Hematopoietic multipotent progenitor cell treated with erythropoietin and hydrocortisone succinate and interleukin-3 and kit ligand, for 17 days (in vitro differentiated cells): ENCODE measurements at regions not wholly inside any gene's neighbourhood (a gene's known extent, or its start where the extent isn't known, plus 50 kb on each side); places are given as distances from the start of the nearest gene placed in this dataset.

Experiments
- DNase-seq: peaks from one replicate; pipeline ENCODE4 v3.0.0-alpha.2; 2015; ENCODE audit warnings: low spot score

DNA sequence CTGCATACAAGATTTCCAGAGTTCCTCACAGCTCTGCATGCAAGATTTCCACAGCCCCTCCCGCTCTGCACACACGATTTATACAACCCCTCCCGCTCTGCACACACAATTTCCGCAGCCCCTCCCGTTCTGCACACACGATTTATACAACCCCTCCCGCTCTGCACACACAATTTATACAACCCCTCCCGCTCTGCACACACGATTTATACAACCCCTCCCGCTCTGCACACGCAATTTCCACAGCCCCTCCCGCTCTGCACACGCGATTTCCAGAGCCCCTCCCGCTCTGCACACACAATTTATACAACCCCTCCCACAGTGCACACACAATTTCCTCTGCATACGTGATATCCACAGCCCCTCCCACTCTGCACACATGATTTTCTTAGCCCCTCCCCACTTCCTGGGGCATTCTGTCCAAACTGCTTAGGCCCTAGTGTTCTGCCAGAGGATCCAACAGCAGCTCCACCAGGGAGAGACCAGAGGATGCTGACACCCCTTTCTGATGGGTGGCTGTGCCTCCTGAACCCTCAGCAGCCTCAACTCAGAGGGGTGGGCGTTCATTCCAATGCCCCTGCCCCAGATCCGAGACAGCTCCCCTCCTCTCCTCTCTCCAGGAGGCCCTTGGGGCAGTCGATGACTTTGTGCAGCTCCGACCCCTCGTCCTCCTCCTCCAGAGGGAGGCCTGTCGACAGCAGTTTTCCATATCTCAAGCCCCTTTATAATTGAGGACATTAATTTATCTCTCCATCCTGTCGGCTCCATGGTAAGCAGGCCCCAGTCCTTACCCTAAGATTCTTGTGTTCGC, 671.7 kb downstream of the BRD1 start:
- DNase-seq: no peak

DNA sequence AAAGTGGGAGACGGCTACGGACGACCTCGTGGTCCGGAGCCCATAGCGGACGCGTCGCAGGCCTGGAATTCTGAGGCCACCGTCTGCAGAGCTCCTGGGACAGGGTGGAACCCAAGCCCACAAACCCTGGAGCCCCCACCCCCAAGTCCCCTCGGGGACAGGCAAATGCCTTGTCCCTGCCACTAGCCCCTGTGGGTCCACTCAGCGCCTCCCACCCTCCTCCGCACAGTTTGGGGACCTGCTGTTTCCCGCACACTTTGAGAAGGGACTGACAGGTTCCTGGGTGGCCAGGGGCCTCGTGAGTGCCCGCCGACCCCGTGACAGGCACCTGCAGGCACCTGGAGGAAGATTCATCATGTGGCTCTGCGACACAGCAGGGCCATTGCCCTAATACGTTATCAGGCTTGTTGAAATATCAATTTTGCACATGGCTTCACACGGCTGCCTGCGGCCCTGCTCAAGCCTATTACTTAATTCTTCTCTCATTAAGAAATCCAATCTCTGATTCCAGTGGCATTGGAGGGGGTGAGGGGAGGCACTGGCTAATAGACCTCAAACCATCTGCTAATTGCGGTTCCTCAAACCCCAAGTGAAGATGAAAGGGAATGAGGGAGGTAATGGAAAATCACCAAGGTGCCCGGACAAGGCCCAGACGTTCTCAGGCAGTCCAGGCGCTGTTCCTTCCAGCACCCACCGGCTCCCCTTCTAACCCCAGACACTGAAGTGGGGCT, 672.5 kb downstream of the BRD1 start:
- no peak for DNase-seq

DNA sequence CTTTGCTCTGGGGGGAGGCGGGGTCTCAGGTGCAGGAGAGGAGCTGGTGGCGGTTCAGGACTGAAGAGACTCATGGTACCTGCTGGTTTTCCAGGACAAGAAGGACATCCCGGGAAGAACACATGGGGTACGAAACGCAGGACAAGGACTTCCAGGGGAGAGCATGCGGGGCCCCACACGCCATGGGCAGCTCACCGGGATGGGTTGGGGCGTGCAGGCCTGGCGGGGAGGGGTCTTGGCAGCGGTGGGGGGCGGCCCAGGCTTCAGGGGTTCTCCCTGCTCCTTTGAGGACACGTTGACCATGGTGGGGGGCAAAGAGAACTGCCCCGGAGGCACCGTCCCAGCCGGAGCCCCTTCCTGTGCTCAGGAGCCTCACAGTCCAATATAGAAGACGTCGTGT, 673.2 kb downstream of the BRD1 start:
- no peak for DNase-seq

DNA sequence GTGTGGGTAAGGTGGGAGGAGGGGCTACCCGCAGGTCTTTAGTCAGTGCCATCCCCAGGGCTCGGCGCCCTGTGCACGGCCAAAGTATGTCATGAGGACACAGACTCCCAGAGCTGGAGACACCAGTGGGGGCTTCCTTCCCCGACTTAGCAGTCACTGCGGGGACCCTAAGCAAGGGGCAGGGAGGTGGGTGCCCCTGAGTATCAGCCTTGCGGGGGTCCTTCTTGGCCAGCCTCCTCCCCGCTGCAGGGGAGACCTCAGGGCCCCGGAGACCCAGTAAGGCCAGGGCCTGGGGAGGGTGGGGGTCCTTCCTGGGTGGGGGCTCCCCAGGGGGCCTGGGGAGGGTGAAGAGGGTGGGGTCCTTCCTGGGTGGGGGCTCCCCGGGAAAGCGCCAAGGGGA, 673.8 kb downstream of the BRD1 start:
- no peak for DNase-seq

DNA sequence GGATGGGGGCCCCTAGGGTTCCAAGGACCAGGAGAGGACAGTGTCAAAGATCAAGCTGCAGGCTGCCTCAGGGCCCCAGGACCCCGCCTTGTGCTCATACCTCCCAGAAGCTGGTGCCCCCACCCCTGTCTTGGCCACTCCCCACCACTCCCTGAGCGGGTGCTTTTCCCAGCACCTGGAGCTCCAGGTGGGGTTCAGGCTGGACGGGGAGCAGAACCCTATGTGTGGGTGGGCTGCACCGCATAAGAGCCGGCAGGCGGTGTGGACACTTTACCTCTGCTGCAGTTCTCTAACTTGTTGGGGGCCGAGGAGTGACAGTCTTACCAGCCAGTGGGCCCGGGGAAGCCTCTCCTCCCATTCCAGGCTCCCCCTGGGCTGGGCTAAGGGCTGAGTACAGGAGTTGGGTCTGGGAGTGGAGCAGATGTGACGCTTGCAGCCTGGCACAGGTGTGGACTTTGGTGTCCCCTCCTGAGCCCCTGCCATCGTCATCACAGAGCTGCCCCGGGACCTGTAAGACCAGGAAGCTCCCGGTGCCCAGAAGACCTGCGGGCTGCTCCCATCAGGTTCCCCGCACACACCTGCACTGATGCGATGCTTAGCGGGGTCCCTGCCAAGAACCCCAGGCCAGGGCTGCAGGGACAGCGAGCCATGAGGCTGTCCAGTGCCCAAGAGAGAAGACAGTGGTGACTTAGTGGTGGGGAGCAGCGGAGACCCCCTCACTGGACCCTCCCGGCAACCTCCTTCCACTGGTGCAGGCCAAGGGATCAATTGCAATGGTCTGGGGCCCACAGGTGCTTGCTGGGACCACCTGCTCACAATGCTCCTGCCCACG, 674.5 kb downstream of the BRD1 start:
- DNase-seq: no peak

DNA sequence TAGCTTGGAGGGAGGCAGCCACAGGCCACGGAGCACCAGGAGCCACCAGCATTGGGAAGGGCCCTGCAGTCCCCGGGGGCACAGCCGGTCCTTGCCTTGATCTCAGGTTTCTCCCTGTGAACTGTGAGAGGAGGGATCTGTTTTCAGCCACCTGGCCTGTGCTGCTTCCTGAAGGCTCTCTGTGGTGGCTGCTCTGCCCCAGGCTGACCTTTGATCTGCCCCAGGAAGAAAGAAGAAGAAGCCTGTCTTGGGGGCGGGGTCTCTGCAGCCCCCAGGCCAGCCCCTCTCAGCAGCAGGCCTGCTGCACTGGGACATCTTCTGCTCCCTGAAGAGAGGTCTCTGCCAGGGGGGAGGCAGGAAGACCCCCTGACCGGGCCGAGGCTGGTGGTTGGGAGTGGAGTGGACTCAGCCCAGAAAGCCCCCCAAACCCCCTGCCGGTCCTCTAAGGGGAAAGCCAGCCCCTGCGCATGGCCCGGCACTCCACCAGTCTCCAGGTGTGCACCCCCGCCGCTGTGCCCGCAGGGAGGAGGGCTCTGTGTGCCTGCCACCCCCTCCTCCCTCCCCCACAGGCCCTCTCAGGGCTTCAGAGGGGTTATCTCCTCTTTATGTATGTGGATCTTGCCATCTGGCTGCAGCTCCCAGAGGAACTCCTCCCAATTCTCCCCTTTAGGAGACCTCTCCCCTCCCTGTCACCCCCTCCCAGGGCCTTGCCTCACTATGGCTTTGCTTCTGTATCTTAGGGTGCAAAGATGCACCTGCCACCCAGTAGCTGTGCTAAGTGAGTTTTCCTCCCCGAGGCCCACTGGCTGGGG, 675.3 kb downstream of the BRD1 start:
- DNase-seq: no peak

DNA sequence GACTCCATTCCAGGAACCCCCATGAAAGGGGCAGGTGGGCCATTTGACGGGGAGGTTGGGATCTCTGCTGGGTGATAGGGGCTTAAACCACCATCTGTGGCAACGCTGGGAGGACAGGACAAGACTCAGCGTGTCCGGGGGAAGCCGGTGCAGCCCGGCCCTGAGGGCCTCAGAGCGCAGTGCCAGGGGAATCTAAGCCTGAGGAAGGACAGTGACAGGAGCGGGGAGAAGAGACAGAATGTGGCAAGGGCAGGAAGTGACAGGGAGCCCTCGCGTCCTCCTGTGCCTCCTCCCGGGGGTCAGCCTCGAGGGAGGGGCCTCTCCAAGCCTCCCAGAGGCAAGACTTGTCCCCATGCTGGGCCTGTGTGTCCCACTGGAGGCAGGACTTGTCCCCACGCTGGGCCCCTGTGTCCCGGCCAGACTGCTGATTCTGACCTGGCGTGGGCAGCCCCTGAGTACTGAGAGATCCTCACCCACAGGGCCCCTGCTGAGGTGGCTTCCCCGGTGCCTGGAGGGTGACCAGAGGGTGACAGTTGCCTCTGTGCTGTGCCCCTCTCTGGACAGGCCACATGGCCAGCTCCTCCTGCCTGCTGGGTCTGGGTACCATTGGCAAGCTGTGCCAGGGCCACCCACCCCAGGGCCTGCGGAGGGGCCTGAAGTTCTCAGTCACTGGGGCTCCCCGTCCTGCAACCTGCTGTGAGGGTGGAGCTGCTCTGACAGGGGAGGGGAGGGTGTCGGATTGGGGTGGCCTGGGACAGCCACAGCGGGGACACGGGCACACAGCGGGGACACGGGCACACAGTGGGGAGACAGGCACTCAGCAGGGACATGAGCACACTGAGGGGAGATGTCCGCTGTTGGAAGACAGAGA, 676.2 kb downstream of the BRD1 start:
- DNase-seq: no peak

DNA sequence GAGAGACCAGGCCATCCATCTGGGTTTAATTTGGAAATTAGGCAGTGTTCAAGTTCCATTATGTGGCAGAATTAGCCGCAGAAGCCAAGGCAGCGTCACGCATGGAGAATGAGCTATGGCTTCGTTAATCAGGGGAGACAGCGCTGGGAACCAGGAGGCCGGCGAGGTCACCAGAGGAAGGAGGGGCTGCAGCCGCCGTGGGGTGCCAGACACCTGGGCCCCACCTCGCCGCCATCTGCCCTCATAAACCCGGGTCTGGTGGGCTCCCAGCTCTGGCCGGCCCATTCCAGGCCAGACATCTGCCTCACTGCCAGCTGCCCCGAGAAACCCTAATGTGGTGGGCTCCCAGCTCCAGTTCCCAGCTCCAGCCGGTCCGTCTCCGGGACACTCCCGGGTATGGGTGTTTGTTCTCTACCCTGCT, 676.9 kb downstream of the BRD1 start:
- no peak for DNase-seq

DNA sequence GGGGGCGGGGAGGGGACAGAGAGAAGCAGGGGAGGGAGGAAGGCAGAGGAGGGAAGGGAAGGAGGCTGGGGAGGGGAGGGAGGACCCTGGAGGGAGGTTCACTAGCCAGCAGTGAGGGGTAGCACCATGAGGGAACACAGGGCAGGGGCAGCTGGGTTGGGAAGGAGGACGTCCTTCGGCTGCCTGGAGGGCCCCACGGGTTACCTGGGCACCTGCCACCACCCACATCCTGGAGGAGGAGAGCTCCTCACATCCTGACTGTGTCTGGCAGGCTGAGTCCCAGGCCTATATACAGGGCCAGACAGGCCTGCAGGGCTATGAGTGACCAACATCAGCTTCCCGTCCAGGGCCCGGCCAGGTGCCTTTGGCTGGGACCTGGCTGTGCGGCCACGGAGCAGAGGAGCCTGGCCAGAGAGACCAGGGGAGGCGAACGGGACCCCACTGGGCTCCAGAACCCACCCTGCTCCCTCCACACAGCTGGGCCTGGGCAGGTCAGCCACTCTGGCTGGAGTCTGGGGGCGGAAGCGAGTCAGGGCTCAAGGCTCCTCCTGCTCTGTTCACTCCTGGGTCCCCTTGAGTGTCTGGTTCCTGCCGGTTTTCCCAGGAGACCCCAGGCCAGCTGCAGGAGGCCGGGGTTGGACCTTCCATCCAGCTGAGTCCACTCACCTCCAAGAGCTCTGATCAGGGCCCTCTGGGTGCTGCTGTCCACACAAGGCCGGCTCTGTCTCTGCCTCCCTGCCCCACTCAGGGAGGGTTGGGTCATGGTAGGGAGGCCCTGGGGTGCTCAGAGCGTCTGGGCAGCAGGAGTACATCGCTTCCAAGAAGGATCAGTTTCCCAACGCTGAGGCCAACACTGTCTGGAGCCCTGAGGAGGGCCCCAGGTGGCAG, 677.7 kb downstream of the BRD1 start:
- no peak for DNase-seq

DNA sequence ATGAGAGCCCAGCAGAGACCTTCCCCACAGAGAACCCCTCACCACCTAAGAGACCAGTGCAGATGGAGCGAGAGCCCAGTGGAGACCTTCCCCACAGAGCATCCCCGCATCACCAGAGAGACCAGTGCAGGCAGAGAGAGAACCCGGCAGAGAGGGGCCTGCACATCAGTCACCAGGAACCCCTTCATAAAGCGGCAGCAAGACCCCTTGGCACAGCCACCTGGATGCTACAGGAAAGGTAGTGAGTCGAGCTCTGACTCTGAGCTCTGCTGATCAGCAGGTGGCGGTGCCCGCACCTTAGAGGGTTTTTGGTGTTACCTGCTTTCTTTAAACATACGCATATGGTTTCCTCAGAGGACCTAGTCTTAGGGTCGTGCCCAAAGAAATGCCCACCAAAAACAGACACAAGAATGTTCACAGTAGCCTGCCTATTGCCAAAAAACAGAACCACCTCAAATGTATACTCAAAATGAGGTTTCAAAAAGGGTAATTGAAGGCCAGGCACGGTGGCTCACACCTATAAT, 678.7 kb downstream of the BRD1 start:
- DNase-seq: no peak

DNA sequence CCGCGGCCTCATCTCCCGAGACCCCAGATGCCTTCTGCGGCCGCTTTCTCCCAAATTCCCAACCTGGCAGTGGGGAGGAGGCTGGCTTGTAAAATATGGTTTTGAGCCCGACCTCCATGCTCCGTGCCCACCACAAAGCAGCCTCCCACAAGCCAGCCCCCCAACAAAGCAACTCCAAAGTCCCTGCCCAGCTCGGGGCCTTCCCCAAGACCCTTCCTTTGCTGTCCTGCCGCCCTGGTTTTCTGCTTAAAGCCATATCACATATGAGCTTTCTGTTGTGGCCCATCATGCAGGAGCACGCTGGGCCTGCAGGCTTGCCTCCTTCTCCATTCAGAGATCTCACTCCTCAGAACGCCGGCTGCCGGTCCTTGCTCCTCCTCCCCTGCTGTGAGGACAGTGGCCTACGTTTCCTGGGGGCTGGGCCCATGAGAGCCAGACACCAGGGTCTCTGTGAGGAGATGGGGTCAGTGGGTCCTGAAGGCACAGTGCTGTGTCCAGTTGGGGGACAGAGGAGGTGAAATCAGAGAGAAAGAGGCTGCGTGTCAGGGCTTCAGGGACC, 680.0 kb downstream of the BRD1 start:
- no peak for DNase-seq

DNA sequence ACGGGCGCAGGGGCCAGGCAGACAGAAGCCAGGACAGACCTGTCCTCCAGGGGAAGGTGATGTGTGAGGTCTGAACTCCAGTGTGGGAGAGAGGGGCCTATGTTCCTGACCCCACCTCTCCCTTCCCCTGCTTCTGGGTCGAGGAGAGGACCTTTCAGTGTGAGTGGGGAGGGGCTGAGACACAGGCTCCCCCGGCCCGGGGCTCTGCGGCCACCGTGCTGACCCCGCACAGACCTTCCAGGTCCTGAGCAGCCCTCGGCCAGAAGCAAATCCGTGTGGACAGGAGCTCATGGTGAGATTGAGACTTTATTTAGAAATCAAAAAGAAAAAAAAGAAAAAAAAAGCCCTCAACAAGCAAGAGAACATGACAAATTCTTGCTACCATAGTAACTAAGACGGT, 680.5 kb downstream of the BRD1 start:
- DNase-seq: no peak

DNA sequence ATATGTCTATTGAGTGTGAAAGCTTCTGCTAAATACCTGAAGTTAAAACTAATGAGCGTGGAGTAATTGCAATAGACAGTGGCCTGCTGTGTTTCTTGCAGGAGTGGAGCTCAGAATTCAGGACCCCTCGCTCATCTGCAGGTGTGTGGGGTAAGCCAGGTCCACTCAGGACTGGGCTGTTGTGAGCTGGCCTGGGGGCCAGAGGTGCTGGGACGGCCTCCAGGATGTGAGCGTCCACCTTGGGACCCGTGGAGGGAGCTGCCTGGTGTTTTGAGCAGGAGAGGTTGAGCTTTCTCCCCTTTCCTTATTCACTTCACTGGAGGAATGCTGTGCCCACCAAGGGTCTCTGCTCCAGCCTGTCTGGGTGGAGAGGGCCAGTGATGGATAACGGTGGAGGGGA, 681.2 kb downstream of the BRD1 start:
- DNase-seq: no peak

DNA sequence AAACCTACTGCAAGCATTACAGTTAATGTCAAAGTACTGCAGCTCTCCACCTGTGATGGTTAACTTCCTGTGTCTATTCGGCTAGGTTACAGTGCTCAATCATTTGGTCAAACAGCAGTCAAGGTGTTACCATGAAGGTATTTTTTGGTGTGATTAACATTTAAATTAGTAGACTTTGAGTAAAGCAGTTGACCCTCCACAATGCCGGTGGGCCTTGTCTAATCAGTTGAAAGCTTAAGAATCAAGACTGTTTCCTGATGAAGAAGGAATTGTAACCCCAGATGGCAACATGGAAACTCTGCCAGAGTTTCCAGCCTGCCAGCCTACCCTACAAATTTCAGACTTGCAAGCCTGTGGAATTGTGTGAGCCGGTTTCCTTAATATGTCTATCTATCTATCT, 683.9 kb downstream of the BRD1 start:
- no peak for DNase-seq

DNA sequence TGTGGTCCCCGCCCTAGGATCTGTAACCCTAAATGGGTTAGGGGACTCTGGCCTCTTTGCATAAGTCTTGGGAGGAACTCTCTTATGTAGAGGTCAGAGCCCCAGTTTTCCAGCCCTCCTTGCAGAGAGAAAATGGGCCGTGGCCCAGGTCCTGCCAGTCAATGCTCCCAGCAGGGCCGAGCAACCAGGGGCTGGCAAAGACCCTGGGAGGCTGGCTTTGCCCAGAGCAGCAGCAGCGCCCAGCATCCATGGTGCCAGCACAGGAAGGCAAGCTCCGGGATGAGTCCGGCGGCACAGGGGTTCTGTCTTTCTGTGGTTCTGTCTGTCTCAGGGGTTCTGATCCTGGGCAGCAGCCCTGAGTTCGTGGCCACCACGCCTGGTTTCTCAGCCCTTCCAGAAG, 684.8 kb downstream of the BRD1 start:
- DNase-seq: no peak

DNA sequence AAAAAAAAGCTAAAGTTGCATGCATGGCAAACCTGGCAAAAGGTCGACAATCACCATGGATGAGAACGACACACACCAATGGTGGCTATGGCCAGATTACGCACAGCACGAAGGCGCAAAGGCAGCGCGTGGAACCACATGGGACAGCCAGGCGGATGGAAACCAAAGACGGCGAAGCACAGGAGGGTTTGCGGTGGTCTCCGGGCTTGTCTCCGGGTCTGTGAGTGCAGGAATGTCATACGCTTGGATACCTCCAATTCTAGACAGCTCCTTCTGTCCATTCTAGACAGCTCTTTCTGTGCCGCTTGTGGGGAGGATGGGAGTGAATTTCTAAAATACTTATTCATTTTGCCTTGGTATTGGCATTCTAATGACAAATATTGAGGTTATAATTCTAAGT, 685.4 kb downstream of the BRD1 start:
- DNase-seq: no peak

DNA sequence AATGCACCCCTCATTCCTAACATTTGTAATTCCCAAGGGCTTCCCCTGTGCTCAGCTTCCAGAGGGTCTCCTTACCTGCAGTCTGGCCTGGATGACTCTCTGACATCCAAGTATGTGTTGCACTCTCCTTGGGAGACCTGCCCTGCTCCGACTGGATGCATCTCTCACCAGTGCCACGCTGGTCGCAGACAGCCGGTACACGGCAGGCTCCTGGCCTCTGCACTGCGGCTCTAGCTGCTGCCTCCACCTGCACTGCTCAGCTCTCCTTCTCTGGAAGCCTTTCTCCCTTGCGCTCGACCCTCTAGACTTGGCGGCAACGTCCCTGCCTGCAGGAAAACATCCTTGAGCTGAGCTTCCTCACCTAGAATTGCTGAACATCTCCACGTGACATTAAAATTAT, 685.9 kb downstream of the BRD1 start:
- no peak for DNase-seq

DNA sequence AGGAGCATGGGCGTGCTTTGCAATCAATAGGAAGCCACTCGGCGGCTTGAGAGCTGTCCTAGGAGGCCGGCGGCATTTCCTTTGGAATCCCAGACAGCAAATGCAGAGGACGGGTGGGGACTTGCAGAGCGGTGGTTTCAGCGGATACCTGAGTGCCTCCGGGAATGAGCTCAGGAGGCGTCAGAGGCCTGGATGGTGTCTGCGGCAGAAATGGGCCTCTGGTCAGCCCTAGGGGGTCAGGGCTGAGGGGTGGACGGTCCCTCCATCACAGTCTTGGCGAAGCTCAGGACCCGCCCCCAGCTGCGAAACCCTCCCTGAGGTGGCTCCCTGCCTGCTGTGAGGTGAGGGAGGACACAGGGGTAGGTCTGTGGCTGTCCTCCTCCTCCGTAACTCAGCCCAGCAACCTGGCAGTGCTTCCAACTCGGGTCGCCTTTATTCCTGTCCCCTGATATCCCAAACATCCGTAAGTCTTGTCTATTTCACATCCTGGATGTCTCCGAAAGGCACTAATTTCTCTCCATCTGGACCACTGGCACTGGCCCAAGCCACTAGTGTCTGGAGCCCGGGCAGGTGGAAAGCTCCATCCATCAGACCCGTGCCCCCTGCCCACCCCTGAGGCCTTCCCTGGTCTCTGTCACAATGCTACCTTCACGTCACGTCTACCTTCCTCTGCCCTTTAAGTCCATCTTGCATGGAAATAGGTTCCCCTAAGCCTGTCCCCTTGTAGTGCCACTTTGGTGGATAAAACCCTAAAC, 686.6 kb downstream of the BRD1 start:
- no peak for DNase-seq
